ENCODE measurements at regions not wholly inside any gene's neighbourhood (a gene's known extent, or its start where the extent isn't known, plus 50 kb on each side); places are given as distances from the start of the nearest gene placed in this dataset.

DNA sequence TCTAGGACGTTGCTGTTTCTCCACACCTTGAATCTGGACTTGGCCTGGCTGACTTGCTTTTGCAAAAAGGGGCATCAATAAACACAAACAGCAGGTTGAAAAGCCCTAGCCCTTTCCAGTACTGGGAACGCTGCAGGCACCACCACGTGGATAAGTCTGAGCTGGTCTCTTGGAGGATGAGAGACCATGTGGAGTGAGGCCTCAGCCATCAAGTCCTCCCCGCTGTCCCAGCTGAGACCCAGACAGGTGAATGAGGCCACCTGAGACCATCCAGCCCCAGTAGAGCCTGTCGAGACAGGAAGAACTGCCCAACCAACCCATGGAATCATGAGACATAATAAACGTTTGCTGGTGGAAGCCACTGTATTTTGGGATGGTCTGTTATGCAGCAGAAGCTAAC, 688.7 kb downstream of the PTPRU start:
- TF ChIP-seq CTCF (IDR thresholded peaks at IDR 0.05) (no peak), POLR2A (IDR thresholded peaks at IDR 0.05; ENCODE audit: low read depth) (no peak)

All from esophagus muscularis mucosa (tissue), 3 donors.